Stromal cell of bone marrow (primary cell): ENCODE measurements at regions not wholly inside any gene's neighbourhood (a gene's known extent, or its start where the extent isn't known, plus 50 kb on each side); places are given as distances from the start of the nearest gene placed in this dataset.
"Not testable (repeated sequence)": the region's sequence is repeated elsewhere in the genome, so short reads cannot be mapped to it uniquely, and the experiment has no call there.

Experiments used
- DNase-seq: peaks from one replicate; pipeline ENCODE4 v3.0.0-alpha.2; 2012; ENCODE audit warnings: low read depth

DNA sequence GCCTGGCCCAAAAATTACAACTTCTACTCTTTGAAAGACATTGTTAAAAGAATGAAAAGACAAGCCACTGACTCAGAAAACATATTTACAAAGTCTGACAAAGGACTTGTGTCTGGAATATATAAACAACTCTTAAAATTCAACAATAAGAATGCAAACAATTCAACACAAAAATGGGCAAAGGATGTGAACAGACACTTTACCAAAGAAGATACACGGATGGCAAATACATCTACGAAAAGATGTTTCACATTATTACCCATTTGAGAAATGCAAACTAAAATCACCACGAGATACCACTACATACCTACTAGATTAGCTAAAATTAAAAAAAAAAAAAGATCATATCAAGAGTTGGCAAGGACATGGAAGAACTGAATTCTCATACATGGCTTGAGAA lies 80.8 kb upstream of the METRNL start:
- no peak for DNase-seq

DNA sequence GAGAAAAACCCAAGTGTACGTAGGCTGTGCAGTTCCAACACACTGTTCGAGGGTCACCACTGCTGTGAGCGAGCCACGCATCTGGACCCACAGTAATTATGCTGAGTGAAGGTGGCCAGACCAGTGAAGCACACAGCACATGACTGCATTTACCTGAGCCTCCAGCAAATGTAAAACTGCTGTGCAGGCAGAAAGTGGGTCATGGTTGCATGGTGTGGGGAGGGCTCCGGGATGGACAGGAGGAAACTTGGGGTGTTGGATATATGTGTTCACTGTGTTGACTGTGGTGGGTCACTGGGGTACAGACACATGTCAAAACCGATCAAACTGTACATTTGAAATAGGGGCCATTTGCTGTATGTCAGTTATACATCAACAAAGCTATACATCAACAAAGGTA lies 78.7 kb upstream of the METRNL start:
- DNase-seq, result no peak

DNA sequence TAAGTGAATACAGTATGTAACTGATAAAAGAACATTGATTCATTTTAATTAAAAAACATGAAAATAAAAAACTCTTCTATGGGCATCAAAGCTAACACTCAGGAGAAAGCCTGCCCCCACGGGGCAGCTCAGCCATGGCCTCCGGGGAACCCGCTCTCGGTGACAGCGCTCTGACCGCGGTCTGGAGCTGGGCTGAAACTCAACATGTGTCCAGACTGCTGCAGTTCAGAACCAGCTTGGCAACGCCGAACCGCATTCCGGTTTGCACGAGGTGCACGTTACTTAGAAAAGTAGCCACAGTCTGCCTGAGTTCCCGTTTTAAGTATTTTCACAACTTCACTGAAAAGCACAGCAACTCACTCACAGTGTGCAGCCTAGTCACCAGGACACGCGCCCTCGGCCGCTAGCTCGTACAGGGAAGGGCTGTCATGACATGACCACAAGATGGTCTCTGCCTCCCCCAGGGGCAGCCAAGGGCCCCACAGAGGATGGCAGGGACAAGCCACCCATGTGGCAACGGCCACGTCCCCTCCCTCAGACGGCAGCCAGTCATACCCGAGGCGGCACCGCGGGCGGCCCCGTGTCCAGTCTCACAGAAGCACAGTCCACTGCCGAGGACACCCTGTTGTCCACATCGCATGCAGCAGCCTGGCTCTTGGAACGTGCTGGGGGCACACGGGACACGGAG lies 77.1 kb upstream of the METRNL start:
- no peak for DNase-seq

DNA sequence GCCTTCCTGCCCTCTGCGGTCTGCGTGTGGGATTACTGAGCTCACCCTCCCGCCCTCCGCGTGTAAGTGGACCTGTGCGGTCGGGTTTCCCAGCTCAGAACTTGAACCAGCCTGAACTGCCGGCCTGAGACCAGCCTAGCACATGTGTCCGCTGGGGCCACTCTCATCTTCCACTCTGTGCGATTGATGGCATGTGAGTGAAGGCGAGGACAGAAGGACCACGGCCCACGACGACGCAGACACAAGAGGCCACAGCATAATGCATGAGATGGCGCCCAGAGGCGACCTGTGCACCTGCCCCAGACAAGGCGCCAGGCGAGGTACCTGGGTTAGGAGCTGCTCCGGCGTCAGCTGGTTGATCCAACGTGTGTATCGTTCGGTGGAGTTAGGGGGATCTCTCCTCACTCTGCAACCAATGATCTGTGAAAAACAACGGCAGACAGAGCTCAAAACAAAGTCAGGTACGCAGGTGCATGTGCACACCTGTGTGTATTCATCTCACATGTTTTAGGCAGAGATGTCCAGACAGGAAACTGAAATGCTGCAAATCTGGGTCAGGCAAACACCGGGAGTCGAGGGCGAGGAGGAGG lies 74.5 kb upstream of the METRNL start:
- DNase-seq, result no peak

DNA sequence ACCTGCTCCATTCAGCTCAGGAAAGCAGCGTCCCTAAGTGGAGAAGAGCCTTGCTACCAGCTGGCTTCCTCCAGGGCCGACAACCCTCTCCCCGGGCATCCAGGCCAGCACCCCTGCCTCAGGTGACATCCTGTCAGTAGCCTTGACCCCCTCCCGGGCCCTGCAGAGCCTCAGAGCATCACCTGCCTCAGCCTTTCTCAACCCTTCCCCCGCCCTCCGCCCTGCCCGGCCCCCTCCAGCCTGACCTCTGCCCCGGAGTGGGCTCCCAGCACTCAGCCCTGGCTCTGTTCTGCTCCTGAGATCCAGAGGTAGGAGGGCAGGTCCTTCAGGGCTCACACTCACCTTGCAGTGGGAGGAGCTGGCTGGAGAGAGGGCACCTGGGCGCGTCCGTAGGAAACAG lies 73.8 kb upstream of the METRNL start:
- no peak for DNase-seq

DNA sequence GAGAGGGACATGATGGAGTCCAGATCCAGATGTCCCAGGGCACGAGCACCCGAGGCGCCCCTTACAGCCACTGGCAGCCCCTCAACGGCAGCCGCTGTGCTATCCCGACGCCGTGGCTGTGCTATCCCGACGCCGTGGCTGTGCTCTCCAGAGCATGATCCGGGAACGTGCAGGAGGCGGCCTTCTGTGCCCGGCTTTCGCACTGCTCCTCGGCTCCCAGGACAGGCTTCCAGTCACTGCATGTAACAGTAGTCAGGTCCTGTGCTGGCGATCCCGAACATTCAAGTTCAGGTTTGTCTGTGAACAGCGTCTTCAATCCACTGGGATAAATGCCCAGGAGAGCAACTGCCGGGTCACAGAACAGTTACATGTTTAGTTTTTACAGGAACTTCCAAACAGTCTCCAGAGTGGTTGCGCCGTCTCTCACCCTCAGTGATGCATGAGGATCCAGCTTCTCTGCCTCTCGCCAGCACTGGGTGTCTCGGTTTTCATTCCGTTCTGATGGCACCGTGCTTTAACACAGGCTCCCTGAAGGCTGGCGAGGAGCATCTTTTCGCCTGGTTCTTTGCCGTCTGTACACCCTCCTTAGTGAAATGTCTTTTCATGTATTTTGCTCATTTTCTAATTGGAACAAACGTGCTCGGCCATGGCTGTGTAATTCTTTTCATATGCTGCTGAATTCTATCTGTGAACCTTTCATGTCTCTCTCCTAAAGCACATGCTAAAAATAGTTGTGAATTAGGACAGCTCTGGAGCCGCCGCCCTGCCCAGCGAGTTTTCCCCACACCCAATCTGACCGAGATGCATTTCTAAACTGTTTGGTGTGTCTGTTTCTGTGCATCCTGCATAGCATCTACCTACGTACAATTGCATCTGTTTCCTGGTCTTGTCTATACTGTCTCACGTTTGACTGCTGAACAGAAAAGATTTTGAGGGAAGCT lies 72.6 kb upstream of the METRNL start:
- DNase-seq, result no peak

DNA sequence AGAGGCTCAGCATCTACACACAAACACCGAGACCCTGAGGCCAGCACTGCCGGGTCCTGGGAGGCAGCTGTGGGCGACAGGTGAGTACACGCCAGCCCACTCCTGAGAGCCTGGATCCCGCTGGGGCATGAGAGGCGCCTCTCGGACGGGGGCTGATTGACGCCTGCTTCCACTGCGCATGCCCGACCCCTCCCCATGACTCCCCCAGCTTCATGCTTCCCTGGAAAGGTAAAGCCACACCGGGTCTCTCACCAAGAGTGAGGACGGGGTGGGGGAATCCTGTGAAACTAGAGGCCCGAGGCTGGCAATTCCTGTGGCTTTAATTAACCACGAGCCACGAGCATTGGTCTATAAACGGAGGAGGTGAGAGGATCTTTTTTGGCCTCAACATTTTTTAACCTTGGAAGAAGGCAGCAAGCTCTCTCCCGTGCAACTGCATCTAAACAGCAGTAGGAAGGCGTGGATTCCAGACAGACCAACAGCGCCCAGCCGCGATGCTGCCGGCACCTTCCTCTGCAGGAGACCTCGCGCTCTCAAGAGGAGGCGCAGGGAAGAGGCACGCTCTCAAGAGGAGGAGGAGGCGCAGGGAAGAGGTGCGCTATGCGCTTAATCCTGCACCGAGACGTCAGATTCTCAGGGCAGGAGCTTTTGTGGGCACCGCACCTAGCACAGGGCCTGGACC lies 71.8 kb upstream of the METRNL start:
- DNase-seq, result no peak

DNA sequence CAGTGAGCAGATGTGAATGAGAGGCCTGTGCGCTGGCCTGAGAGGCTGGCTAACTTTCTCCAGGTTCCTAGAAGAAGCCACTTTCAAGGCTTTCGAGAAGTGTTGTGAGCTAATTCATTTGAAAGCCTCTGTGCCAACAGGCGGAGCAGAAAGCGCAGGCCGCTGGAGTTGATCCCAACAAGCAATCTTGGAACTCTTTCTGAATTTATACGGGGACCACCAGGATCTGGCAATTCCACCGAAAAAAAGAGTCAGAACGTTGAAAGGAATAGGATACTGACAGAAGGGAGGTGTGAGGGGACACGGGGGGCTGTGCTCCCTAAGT lies 71.3 kb upstream of the METRNL start:
- no peak for DNase-seq

DNA sequence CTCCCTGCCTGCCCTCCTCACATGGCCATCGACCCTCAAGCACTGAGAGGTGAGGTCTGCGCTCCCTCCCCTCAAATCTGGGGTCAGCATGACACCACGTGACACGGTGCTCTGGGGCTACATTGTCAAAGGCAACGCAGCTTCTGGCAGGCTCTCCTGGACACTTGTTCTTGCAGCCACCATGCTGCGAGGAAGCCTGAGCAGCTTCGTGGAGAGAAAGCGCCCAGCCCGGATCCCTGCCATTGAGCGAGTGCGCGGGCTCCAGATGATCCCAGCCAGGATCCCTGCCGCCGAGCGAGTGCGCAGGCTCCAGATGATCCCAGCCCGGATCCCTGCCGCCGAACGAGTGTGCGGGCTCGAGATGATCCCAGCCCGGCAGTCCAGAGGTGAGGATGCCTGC lies 70.9 kb upstream of the METRNL start:
- no peak for DNase-seq

DNA sequence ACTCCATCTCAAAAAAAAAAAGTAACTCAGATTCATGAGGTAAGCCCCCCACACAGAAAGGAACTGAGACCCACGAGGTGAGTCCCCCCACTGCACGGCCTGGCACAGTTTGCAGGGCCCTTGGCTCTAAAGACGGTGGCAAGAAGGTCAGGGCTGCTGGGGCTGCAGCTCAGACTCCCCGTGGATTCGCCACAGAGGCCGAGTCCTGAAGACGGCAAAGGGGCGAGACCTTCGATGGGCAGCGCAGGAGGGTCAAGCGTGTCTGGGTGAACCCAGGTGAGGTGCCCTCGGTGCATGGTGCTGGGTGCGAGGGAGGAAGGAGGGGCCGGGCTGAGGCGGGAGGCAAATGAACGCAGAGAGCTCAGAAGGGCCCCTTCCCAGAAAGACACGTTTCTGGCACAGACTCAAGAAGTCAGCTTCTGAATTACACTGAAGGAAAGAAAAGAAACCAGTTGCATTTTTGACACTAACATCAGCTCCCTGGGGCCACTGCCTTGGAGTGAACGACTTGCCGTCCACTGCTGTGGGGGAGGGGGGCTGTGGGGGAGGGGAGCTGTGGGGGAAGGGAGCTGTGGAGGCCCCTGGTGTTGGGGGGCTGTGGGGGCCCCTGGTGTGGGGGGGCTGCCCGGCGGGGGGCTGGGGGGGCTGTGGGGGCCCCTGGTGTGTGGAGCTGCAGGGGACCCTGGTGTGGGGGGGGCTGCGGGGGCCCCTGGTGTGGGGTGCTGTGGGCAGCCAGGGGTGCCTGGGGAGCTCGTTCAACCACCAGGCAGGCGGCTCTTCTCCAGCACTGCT lies 69.8 kb upstream of the METRNL start:
- no peak for DNase-seq

DNA sequence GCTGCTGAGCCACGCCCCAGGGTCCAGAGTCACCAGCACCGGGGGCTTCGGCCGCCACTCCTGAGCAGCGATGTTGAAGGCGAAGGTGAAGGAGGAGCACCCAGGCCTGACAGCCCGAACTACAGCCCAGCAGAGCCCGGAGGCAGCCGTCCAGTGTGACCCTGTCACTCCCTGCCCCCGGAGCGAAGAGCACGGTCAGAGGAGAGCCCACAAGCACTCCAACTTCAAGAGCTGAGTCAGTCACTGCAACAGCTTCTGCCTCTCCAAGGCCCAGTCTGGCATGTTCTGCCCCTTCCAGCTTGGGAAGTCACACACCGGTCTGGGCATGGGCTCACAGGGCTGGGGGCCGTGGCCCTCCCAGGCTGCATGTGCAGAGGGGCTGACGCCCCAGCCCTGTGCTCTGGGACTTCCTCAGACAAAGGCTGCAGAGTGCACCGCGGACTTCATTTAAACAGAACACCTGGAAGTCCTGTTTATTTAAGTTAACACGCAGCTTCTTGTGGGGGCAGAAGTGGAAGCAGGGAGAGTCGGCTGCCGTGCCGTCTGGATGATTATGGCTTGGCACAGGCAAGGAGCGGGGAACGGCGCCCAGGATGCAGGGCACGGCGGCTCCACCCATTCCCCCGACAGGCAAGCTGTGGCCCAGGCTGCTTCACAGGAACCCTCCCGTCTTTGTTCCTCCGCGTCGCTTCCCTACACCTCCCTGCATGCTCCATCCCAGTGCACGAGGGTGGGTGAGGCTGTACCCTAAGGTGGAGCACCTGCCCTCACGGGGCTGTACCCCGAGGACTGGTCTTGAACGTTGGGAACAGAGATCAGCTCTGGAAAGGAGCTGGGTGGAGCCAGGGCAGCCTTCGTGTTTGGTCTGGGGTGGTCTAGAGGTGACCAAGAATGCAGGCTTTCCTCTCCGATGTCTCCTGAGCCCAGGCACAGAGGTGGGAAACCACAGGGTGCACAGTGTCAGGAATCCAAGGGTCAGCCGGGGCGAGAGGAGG lies 68.9 kb upstream of the METRNL start:
- peak; percentile 15 for DNase-seq

DNA sequence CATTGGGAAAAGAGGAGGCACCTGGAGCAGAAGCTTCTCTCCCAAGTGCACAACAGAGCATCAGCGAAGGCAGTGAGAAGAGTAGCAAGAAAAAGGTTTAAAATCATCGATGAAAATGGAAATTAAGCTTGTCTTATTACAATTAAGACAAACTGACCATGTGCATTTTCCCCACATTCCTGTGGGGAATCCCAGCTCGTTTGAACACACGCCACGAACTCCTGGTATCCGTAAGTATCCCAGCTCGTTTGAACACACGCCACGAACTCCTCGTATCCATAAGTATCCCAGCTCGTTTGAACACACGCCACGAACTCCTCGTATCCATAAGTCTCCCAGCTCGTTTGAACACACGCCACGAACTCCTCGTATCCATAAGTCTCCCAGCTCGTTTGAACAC lies 67.7 kb upstream of the METRNL start:
- not testable (repeated sequence) for DNase-seq

DNA sequence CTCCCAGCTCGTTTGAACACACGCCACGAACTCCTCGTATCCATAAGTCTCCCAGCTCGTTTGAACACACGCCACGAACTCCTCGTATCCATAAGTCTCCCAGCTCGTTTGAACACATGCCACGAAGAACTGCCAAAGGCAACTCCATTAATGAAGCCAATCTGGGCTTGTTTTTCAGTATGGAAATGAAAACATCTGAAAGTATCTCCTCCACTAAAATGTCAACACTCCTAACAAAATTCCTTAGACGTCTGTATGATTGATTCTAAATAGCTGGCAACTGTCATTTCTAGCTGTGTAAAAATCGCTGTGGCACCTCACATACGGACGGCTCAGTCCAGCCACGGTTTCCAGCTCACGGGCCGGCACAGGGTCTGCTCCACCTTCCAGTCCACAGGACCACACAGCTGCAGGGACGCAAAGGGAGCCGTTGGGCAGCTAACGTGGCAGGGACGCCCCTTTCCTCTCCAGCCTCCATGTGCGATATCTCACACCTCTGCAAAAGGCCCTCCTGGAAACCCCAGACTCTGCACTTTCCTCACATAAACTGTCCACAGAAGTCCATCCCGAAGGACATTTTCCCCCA lies 67.1 kb upstream of the METRNL start:
- DNase-seq, result no peak

DNA sequence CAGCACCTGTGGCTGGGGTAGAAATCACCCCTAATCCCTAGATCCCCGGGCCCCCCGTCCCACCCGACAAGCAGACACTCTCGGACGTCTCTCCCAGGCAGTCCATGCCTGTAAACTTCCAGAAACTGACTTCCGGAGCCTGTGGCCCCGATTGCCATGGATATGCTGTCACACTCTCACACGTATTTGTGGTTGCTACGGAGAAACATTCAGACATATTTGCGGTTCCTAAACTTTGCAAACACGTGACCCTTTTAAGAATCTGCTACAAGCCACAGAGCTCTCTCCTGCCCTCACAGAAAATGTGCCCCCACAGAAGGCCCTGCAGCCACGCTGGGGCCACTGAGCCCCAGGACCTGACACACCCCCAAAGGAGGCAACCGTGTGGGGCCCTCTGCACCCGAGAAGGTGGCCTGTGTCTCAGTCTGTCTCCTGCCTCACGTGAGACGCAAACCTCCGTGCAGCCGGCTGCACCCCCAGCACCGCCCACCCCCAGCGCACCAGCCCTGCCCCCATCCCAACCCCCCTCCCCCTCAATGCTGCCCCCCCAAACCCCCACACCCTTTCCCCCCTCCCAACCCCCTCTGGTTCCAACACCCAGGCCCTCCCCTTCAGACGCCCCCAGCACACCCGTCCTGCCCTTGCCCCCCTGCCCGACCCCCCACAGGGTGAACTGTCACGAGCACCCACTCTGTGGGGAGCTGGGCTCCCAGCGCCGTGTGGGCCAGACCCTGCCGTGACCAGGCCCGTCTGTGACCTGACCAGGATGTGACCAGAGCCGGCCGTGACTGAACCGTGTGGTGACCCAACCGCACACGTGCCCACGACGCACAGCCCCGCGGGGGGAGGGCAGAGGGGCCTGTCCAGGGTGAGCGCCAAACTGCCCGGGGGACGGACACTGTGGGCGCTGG lies 66.3 kb upstream of the METRNL start:
- peak; percentile 90 for DNase-seq

DNA sequence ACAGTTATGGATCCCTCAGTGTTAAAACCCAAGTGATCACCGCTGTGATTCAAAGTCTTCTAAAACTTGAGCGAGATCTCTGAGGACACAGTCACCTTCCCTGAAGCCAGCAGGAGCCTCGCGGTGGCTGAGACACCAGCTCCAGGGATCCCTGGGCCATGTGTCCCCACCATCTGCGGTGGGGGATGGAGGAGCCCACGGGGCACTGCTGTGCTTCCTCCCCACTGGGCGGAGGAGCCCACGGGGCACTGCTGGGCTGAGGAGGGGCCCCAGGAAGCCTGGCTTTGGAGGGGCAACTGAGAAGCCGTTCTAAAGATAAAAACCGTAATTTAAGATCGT lies 65.7 kb upstream of the METRNL start:
- no peak for DNase-seq

DNA sequence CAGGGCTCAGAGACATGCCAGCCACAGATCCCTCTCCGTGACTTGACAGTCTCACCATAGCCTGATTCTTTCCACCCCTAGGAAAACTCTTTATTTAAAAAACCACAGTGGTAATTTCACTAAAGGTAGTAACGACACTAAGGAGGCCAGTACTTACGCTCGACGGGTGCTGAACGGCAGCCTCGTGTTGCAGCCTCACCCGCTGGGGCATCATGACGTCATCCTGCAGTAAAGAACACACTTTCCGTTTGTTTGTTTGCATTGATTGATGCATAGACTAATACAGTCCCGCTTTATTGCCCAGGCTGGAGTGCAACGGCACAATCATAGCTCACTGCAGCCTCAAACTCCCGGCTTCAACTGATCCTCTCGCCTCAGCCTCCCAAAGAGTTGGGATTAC lies 65.1 kb upstream of the METRNL start:
- DNase-seq, result no peak

DNA sequence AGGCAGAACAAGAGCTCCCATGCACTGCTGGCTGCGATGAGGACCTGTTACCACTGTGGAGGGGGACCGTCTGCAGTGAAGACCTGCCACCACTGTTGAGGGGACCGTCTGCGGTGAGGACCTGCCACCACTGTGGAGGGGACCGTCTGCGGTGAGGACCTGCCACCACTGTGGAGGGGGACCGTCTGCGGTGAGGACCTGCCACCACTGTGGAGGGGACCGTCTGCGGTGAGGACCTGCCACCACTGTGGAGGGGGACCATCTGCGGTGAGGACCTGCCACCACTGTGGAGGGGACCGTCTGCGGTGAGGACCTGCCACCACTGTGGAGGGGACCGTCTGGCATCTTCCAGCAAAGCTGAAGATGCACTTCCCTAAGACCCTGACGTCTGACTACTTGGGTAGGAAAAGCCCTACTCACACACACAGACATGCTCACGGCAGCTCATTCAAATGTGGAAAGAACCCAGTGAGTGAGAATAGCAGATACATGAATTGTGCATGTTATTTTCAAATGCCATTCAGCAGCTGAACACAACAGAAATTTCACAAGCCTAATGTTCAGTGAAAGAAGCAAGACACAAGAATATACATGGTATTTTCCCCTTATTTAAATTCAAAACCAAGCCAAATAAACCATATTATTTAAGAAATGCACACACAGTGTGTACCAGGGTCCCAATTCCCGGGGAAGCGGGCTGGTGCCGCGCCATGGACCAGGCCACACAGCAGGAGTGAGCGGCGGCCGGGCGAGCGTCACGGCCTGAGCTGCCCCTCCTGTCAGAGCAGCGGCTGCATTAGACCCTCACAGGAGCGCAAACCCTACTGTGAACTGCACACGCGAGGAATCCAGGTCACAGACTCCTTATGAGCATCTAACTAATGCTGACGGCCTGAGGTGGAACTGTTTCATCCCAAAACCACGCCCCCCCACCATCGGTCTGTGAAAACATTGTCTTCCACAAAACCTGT lies 64.2 kb upstream of the METRNL start:
- DNase-seq, result no peak

DNA sequence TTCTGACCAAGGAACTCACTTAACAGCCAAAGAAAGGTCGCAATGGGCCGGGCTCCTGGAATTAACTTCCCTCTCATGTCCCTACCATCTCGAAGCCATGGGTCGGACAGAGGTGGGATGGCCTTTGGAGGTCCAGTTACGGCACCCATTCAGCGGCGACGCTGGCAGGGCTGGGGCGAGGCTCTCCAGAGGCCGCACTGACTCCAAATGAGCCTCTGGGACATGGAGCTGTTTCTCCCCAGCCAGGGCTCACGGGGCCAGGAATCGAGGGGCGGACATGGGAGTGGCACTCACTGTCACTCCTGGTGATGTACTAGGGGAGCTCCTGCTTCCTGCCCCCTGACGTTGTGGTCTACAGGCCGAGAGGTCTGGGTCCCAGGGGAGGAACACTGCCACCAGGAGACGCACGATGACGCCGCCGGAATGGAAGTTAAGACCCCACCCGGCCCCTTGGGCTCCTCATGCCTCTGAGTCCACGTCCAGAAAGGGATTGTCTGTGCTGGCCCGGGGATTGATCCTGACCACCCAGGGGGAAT lies 60.7 kb upstream of the METRNL start:
- DNase-seq, result no peak
